ENCODE measurements at regions not wholly inside any gene's neighbourhood (a gene's known extent, or its start where the extent isn't known, plus 50 kb on each side); places are given as distances from the start of the nearest gene placed in this dataset.
"Not testable (repeated sequence)": the region's sequence is repeated elsewhere in the genome, so short reads cannot be mapped to it uniquely, and the experiment has no call there.

GRCh38 chrX:35443091-35443582 lies 355.0 kb upstream of the MAGEB16 start:
- TF ChIP-seq, protein P1, sequence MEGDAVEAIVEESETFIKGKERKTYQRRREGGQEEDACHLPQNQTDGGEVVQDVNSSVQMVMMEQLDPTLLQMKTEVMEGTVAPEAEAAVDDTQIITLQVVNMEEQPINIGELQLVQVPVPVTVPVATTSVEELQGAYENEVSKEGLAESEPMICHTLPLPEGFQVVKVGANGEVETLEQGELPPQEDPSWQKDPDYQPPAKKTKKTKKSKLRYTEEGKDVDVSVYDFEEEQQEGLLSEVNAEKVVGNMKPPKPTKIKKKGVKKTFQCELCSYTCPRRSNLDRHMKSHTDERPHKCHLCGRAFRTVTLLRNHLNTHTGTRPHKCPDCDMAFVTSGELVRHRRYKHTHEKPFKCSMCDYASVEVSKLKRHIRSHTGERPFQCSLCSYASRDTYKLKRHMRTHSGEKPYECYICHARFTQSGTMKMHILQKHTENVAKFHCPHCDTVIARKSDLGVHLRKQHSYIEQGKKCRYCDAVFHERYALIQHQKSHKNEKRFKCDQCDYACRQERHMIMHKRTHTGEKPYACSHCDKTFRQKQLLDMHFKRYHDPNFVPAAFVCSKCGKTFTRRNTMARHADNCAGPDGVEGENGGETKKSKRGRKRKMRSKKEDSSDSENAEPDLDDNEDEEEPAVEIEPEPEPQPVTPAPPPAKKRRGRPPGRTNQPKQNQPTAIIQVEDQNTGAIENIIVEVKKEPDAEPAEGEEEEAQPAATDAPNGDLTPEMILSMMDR (IDR thresholded peaks at IDR 0.05), result not testable (repeated sequence)
- not testable (repeated sequence) for TF ChIP-seq POLR2A (IDR thresholded peaks at IDR 0.05)
